ENCODE measurements at regions not wholly inside any gene's neighbourhood (a gene's known extent, or its start where the extent isn't known, plus 50 kb on each side); places are given as distances from the start of the nearest gene placed in this dataset.

DNA sequence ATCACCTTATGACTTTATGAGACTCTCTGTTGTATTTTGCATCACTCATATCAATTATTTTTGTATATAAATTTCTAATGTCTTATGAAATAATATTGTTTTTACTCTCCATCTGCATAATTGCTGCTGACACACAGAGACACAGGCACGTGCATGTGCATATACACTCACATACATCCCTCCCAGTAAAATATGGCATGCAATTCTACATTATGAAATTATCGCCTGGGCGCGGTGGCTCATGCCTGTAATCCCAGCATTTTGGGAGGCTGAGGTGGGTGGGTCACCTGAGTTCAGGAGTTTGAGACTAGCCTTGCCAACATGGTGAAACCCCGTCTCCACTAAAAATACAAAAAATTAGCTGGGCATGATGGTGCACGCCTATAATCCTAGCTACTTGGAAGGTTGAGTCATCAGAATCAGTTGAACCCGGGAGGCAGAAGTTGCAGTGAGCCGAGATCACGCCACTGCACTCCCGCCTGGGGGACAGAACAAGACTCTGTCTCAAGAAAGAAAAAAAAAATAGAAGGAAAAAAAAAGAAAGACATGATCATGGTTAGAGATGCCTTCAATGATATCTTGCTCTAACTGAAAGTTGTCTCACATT, 96.7 kb upstream of the LUZP2 start:
- intact Hi-C loops (cut with DNase I; ENCODE audit: low total_unique reads) = no loop called here
- WGBS, 2 donors = 38 to 60% methylated on average over 10 of the region's 10 CpGs
- TF ChIP-seq POLR2A (IDR thresholded peaks at IDR 0.05) (no peak), CTCF (IDR thresholded peaks at IDR 0.05) (no peak)
- DNase-seq (ENCODE audit: low spot score in 2 of 2) = no peak
- no peak overlapping the region for H3K4me3 ChIP-seq (ENCODE audit: low read depth, poor library complexity, severe bottlenecking)

GRCh38 chr11:24406389-24406788, 90.5 kb upstream of the LUZP2 start:
- H3K4me3 ChIP-seq (ENCODE audit: low read depth, poor library complexity, severe bottlenecking) = no peak overlapping the region
- whole genome bisulfite sequencing, 2 donors = 81 to 84% methylated on average over 6 of the region's 6 CpGs
- no peak for TF ChIP-seq POLR2A (IDR thresholded peaks at IDR 0.05)
- TF ChIP-seq CTCF (IDR thresholded peaks at IDR 0.05) = no peak
- intact Hi-C loops (cut with DNase I; ENCODE audit: low total_unique reads) = no loop called here
- DNase-seq (ENCODE audit: low spot score in 2 of 2) = peak in 1 of 2 donors; percentile 49

GRCh38 chr11:24406980-24407379, 89.9 kb upstream of the LUZP2 start:
- intact Hi-C loops (cut with DNase I; ENCODE audit: low total_unique reads) = no loop called here
- H3K4me3 ChIP-seq (ENCODE audit: low read depth, poor library complexity, severe bottlenecking) = no peak overlapping the region
- WGBS, 2 donors = 95 to 98% methylated on average over 9 of the region's 9 CpGs
- TF ChIP-seq POLR2A (IDR thresholded peaks at IDR 0.05) (no peak), CTCF (IDR thresholded peaks at IDR 0.05) (no peak)
- DNase-seq (ENCODE audit: low spot score in 2 of 2) = peak in 1 of 2 donors; percentile 50

DNA sequence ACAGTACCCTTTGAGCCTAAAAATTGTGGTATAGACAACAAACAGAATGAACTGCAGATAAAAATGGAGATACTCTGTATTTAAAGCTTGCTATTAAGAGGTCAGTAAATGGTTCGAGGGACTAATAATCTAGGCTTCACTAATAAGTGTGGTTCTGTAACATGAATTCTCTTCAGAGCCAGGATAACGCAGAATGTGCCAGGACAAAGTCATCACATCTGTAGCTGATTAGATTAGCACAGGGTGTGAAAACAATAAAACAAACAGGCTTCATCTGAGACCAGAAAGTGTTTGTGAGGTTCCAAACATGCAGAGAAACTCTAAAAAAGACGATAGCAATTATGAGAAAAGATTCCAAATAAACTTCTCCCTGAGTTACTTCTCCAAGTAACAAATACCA, 89.1 kb upstream of the LUZP2 start:
- no peak overlapping the region for H3K4me3 ChIP-seq (ENCODE audit: low read depth, poor library complexity, severe bottlenecking)
- WGBS, 2 donors = 31 to 41% methylated on average over 3 of the region's 3 CpGs
- DNase-seq (ENCODE audit: low spot score in 2 of 2) = no peak
- intact Hi-C loops (cut with DNase I; ENCODE audit: low total_unique reads) = no loop called here
- TF ChIP-seq CTCF (IDR thresholded peaks at IDR 0.05) = no peak
- no peak for TF ChIP-seq POLR2A (IDR thresholded peaks at IDR 0.05)

GRCh38 chr11:24408202-24408601, 88.7 kb upstream of the LUZP2 start:
- H3K4me3 ChIP-seq (ENCODE audit: low read depth, poor library complexity, severe bottlenecking) = no peak overlapping the region
- intact Hi-C loops (cut with DNase I; ENCODE audit: low total_unique reads) = no loop called here
- no peak for DNase-seq (ENCODE audit: low spot score in 2 of 2)
- TF ChIP-seq CTCF (IDR thresholded peaks at IDR 0.05) (no peak), POLR2A (IDR thresholded peaks at IDR 0.05) (no peak)

DNA sequence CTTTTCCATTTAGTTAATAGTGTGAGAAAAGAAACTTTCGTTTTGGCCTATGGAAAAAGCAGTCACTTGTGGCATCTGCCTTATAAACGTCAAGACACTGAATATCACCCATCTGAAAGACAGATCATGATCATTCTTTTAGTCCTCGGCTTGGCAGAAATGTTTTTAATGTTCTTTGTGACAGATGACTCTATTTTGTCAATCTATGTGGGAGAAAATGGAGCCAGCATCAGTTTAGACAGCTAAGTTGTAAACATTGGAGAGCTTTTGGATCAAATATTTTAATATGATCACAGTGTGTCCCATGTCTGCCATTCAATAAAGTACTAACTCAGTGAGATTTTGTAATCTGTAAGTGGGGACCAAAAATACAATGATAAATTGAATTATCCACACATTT, 85.1 kb upstream of the LUZP2 start:
- no peak overlapping the region for H3K4me3 ChIP-seq (ENCODE audit: low read depth, poor library complexity, severe bottlenecking)
- WGBS, 2 donors = 68 to 69% methylated on average over 3 of the region's 3 CpGs
- no peak for DNase-seq (ENCODE audit: low spot score in 2 of 2)
- intact Hi-C loops (cut with DNase I; ENCODE audit: low total_unique reads) = no loop called here
- TF ChIP-seq CTCF (IDR thresholded peaks at IDR 0.05) (no peak), POLR2A (IDR thresholded peaks at IDR 0.05) (no peak)
